NB4 (cell line): ENCODE measurements at regions not wholly inside any gene's neighbourhood (a gene's known extent, or its start where the extent isn't known, plus 50 kb on each side); places are given as distances from the start of the nearest gene placed in this dataset.

Experiments
- DNase-seq: peaks from one replicate; pipeline ENCODE4 v3.0.0; 2010; ENCODE audit warnings: low read depth
- H3K4me3 ChIP-seq: one replicate; pipeline ENCODE4 v1.5.1; 2011; ENCODE audit warnings: mild to moderate bottlenecking, low read depth, low read length, moderate library complexity
- CTCF ChIP-seq: IDR thresholded peaks from one replicate; pipeline ENCODE4 v1.5.1; 2012; ENCODE audit warnings: low read depth, low read length
- MAX ChIP-seq: IDR thresholded peaks from 2 replicates; pipeline ENCODE4 v1.6.1; 2011; ENCODE audit warnings: low read depth, low read length
- MYC ChIP-seq: IDR thresholded peaks from 2 replicates; pipeline ENCODE4 v1.6.1; 2011; ENCODE audit warnings: low read depth, low read length
- POLR2A ChIP-seq: IDR thresholded peaks from 2 replicates; pipeline ENCODE4 v1.6.1; 2011; ENCODE audit warnings: mild to moderate bottlenecking; ENCODE audit not compliant: insufficient read length; ENCODE audit errors: extremely low read depth

DNA sequence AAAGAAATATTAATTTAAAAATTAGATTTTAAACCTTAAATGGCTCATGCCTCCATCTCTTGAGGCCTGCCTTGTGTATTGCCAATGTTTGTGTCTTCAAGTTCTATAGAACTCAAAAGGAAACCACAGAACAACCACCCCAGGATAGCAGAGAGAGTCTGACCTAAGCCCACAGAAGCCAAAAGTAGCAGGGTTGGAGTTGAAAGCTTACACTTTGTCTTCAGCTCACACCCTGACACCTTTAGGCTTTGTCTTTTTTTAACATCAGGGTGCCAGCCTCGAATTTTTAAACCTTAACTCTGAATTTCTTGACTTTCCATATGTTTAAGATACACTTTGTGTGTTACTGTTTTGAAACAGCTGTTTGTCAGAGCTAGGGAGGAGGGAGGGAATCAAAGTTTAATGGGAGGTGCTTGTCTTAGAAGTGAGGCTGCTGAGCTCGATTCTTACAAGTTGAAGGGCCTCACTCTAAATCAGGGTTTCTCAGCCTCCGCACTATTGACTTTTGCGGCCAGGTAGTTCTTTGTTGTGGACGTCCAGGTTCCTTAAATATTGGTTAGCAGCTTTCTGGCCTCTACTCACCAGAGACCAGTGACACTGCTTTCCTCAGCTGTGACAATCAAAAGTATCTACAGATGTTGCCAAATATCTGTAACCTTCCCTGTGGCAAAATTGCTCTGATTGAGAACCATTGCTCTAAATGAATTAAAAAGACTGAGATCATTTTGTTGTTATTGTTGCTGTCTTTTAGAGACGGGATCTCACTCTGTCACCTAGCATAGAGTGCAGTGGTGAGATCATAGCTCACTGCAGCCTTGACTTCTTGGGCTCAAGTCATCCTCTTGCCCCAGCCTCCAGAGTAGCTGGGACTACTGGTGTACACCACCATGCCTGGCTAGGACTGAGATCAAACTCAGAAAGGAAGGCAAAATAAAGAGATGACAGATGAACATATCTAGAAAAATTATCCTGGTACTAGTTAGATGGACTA lies 139.2 kb upstream of the EOMES start:
- TF ChIP-seq MYC (no peak), CTCF (no peak), POLR2A (no peak), MAX (no peak)
- no peak for DNase-seq
- H3K4me3 ChIP-seq, result no peak overlapping the region

DNA sequence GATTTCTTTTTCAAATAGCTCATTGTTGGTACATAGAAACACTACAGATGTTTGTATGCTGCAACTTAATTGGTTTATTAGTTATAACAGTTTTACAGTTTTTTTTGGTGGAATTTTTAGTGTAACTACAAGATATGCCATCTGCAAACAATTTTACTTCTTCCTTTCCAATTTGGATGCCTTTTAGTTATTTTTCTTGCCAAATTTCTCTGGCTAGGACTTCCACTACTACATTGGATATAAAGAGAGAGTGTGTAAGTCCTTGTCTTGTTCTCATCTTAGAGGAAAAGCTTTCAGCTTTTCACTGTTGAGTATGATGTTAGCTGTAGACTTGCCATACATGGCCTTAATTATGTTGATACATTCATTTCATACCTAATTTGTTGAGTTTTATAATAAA lies 143.6 kb upstream of the EOMES start:
- no peak overlapping the region for H3K4me3 ChIP-seq
- no peak for DNase-seq
- TF ChIP-seq CTCF, result no peak
- TF ChIP-seq MAX, result no peak
- no peak for TF ChIP-seq POLR2A
- no peak for TF ChIP-seq MYC

GRCh38 chr3:27869152-27869551 lies 147.0 kb upstream of the EOMES start:
- no peak overlapping the region for H3K4me3 ChIP-seq
- TF ChIP-seq MAX, result no peak
- no peak for TF ChIP-seq MYC
- no peak for TF ChIP-seq POLR2A
- no peak for TF ChIP-seq CTCF
- no peak for DNase-seq

GRCh38 chr3:27877061-27878013 lies 155.2 kb upstream of the EOMES start:
- no peak overlapping the region for H3K4me3 ChIP-seq
- no peak for DNase-seq
- no peak for TF ChIP-seq MYC

DNA sequence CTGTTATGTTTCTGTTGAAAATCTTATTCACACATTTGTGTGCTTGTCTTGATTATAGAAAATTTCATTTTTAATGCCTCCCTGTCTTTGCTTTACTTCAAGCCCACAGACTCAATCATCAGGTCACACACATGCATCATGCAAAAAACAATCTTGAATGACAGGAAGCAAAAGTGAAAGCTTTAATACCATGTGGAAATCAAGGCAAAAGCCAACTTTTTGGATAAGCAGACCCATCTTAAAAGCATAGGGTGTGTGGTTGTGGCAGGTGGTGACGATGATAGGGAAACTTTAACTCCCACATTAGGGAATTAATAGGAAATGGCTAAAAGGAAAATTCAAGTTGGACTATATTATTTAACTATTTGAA lies 155.9 kb upstream of the EOMES start:
- no peak for DNase-seq
- no peak overlapping the region for H3K4me3 ChIP-seq
- TF ChIP-seq CTCF, result no peak
- TF ChIP-seq MAX, result no peak
- no peak for TF ChIP-seq POLR2A
- no peak for TF ChIP-seq MYC
